ENCODE measurements at regions not wholly inside any gene's neighbourhood (a gene's known extent, or its start where the extent isn't known, plus 50 kb on each side); places are given as distances from the start of the nearest gene placed in this dataset.

GRCh38 chrX:35244796-35245508 is 302.4 kb downstream of the FAM47B start:
- TF ChIP-seq CTCF (conservative IDR thresholded peaks at IDR 0.05) (no peak), ZFX (IDR thresholded peaks at IDR 0.05) (no peak)

All from C4-2B (cell line).